DOHH2 (cell line): ENCODE measurements at regions not wholly inside any gene's neighbourhood (a gene's known extent, or its start where the extent isn't known, plus 50 kb on each side); places are given as distances from the start of the nearest gene placed in this dataset.

Experiments used
- EZH2phosphoT487 ChIP-seq: fragments of 200-600 bp; sonication (generic); IDR thresholded peaks from 2 replicates; pipeline ENCODE4 v1.6.1; 2017; ENCODE audit warnings: borderline replicate concordance, mild to moderate bottlenecking, antibody characterized with exemption, low read length, moderate library complexity, mixed read lengths
- TF ChIP-seq, protein P1 (sequence below): fragments of 200-600 bp; sonication (generic); IDR thresholded peaks from one replicate; pipeline ENCODE4 v1.5.1; 2014; ENCODE audit warnings: antibody characterized with exemption, mild to moderate bottlenecking, low read depth, low read length; ENCODE audit not compliant: poor library complexity, severe bottlenecking

DNA sequence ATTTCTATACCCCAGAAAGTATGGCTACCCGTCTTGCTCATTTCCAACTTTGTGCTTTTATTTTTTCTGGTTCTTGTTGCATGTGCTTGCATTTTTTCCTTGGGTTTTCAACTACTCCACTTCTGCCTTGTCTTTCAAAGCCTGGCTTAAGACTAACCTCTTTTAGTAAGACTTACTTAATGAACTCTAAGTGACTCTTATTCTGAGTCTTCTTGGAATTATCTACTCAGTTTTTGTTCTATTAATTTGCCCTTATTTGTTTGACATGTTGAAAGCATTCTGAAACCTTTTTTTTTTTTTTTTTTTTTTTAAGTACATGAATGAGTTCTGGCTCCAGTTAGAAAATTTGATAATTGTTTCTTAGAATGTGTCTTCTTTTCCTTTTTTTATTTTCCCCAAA, 74.8 kb downstream of the SLIT2 start:
- TF ChIP-seq, protein P1, sequence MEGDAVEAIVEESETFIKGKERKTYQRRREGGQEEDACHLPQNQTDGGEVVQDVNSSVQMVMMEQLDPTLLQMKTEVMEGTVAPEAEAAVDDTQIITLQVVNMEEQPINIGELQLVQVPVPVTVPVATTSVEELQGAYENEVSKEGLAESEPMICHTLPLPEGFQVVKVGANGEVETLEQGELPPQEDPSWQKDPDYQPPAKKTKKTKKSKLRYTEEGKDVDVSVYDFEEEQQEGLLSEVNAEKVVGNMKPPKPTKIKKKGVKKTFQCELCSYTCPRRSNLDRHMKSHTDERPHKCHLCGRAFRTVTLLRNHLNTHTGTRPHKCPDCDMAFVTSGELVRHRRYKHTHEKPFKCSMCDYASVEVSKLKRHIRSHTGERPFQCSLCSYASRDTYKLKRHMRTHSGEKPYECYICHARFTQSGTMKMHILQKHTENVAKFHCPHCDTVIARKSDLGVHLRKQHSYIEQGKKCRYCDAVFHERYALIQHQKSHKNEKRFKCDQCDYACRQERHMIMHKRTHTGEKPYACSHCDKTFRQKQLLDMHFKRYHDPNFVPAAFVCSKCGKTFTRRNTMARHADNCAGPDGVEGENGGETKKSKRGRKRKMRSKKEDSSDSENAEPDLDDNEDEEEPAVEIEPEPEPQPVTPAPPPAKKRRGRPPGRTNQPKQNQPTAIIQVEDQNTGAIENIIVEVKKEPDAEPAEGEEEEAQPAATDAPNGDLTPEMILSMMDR: no peak
- TF ChIP-seq EZH2phosphoT487: no peak
